Large intestine (tissue), 3 donors: ENCODE measurements at regions not wholly inside any gene's neighbourhood (a gene's known extent, or its start where the extent isn't known, plus 50 kb on each side); places are given as distances from the start of the nearest gene placed in this dataset.

Experiments used
- DNase-seq, 2 donors: peaks; one replicate each; pipeline versions ENCODE4 v3.0.0 to v3.0.0-alpha.2; 2013
- H3K27ac ChIP-seq: one replicate; pipeline ENCODE4 v1.5.1; 2013; ENCODE audit warnings: low read length
- H3K27me3 ChIP-seq: 2 replicates; pipeline ENCODE4 v1.6.1; 2013; ENCODE audit warnings: low read length; ENCODE audit not compliant: control insufficient read depth, insufficient read depth
- H3K36me3 ChIP-seq: 2 replicates; pipeline ENCODE4 v1.6.1; 2013; ENCODE audit warnings: low read length; ENCODE audit not compliant: control insufficient read depth, insufficient read depth
- H3K4me1 ChIP-seq: one replicate; pipeline ENCODE4 v1.6.1; 2013; ENCODE audit warnings: low read length; ENCODE audit not compliant: control insufficient read depth, insufficient read depth
- H3K4me3 ChIP-seq: one replicate; pipeline ENCODE4 v1.5.1; 2013; ENCODE audit warnings: low read length
- H3K9me3 ChIP-seq: one replicate; pipeline ENCODE4 v1.6.1; 2013; ENCODE audit warnings: mild to moderate bottlenecking, low read depth, low read length, moderate library complexity; ENCODE audit not compliant: control insufficient read depth
- WGBS: methylation state at CpG from one replicate; pipeline ENCODE4 v1.1.5; 2013; ENCODE audit warnings: low lambda C conversion rate; ENCODE audit not compliant: insufficient coverage; 5-methylcytosine and 5-hydroxymethylcytosine counted together

GRCh38 chr20:1810926-1811620, 84.1 kb upstream of the SIRPA start:
- DNase-seq = no peak
- Histone ChIP-seq H3K4me1 (peaks cover 7% of the 10 kb centered on the region), H3K4me3 (no peak overlapping the region), H3K9me3 (no peaks in the 10 kb centered on the region), H3K36me3 (no peaks in the 10 kb centered on the region), H3K27ac (no peak overlapping the region), H3K27me3 (no peaks in the 10 kb centered on the region)
- no CpG with 5 or more reads among the region's 7 CpGs for WGBS

GRCh38 chr20:1810572-1810925, 84.7 kb upstream of the SIRPA start:
- Histone ChIP-seq H3K27ac (no peak overlapping the region), H3K4me3 (no peak overlapping the region), H3K27me3 (no peaks in the 10 kb centered on the region), H3K36me3 (no peaks in the 10 kb centered on the region), H3K4me1 (peaks cover 2% of the 10 kb centered on the region), H3K9me3 (no peaks in the 10 kb centered on the region)
- WGBS = no CpG with 5 or more reads among the region's 5 CpGs
- no peak for DNase-seq

DNA sequence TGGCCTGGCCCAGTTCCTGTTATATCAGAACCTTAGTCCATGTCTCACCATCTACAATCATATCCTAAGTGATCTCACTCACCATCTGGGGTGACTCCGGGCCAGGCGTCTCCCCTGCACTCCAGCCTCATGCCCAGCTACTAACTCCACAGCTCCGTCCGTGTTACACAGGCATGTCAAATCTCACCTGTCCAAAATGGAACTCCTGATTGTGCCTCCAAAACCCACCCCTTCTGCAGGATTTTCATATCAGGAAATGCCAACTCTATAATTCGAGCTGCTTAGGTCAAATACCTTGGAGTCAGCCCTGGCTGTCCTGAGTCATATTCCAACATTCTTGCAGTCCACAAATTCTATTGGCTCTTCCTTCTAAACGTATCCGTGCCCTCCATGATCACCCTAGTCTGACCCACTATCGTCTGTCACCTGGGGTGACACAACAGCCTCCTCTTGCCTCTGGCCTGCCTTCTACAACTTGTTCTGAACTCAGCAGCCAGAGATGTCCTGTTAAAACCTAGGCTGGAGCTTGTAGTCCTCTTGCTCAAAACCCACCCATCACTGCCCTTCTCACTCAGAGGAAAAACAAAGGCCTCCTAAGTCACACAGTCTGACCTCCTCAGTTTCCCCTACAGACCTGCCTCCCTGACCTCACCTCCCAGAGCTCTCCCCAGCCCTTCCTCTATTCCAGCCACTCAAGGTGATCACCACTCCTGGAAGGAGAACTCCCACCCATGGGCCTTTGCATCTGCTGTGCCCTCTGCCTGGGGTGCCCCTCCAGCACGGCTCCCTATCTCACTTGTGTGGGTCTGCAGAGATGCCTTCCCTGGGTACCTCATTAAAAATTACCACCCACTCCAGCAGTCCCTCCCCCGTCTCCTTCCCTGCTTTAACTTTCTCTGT, 85.3 kb upstream of the SIRPA start:
- DNase-seq = no peak
- H3K4me1 ChIP-seq = no peaks in the 10 kb centered on the region

GRCh38 chr20:1809131-1809572, 86.1 kb upstream of the SIRPA start:
- H3K4me1 ChIP-seq = no peaks in the 10 kb centered on the region
- H3K4me3 ChIP-seq = no peak overlapping the region
- no peaks in the 10 kb centered on the region for H3K9me3 ChIP-seq
- no peaks in the 10 kb centered on the region for H3K36me3 ChIP-seq
- no peak overlapping the region for H3K27ac ChIP-seq
- no CpG with 5 or more reads among the region's 2 CpGs for WGBS
- DNase-seq = no peak
- H3K27me3 ChIP-seq = no peaks in the 10 kb centered on the region

More for the DNA sequence above, 85.3 kb upstream of the SIRPA start:
- H3K4me3 ChIP-seq = no peak overlapping the region
- no peaks in the 10 kb centered on the region for H3K9me3 ChIP-seq
- no peaks in the 10 kb centered on the region for H3K27me3 ChIP-seq
- H3K27ac ChIP-seq = no peak overlapping the region
- WGBS = 100% methylated on average over 1 of the region's 10 CpGs
- no peaks in the 10 kb centered on the region for H3K36me3 ChIP-seq

DNA sequence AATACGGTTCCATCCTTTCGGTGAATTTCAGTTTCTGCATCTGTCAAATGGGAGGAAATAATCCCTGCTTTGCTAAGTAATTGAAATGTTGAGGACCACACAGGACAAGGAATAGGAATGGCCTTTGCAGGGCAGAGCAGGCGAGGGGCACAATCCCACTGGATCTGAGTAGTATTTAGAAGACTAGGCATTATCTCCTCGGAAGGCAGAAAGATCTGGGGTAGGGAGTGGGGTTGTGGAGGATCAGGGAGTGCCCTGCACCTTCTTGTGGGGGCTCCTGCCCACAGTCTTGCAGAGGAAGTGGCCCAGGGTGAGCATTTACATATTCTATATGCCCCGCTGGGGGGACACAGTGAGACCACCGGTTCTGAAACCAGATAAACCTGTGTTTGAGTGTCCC, 87.1 kb upstream of the SIRPA start:
- no peak overlapping the region for H3K27ac ChIP-seq

GRCh38 chr20:1807394-1807793, 87.8 kb upstream of the SIRPA start:
- H3K27me3 ChIP-seq = peaks cover 5% of the 10 kb centered on the region
- 100% methylated on average over 1 of the region's 7 CpGs for WGBS

More for the DNA sequence above, 87.1 kb upstream of the SIRPA start:
- H3K27me3 ChIP-seq = peaks cover 3% of the 10 kb centered on the region
- DNase-seq = no peak
- no peaks in the 10 kb centered on the region for H3K9me3 ChIP-seq
- WGBS = no CpG with 5 or more reads among the region's 6 CpGs
- no peaks in the 10 kb centered on the region for H3K4me1 ChIP-seq
- H3K36me3 ChIP-seq = no peaks in the 10 kb centered on the region
- no peak overlapping the region for H3K4me3 ChIP-seq

GRCh38 chr20:1806456-1806855, 88.8 kb upstream of the SIRPA start:
- H3K27me3 ChIP-seq = peaks cover 5% of the 10 kb centered on the region
- DNase-seq = no peak
- no CpG with 5 or more reads among the region's 7 CpGs for WGBS
- no peak overlapping the region for H3K4me3 ChIP-seq
- no peaks in the 10 kb centered on the region for H3K36me3 ChIP-seq
- H3K4me1 ChIP-seq = peaks cover 10% of the 10 kb centered on the region
- H3K9me3 ChIP-seq = no peaks in the 10 kb centered on the region
- H3K27ac ChIP-seq = no peak overlapping the region

More at GRCh38 chr20:1807394-1807793, 87.8 kb upstream of the SIRPA start:
- H3K36me3 ChIP-seq = no peaks in the 10 kb centered on the region
- H3K4me3 ChIP-seq = no peak overlapping the region
- H3K4me1 ChIP-seq = peaks cover 6% of the 10 kb centered on the region
- no peak overlapping the region for H3K27ac ChIP-seq
- DNase-seq = no peak
- H3K9me3 ChIP-seq = no peaks in the 10 kb centered on the region

GRCh38 chr20:1805816-1806215, 89.4 kb upstream of the SIRPA start:
- DNase-seq = no peak
- H3K27me3 ChIP-seq = peaks cover 5% of the 10 kb centered on the region
- H3K36me3 ChIP-seq = no peaks in the 10 kb centered on the region
- WGBS = 79% methylated on average over 2 of the region's 4 CpGs
- H3K9me3 ChIP-seq = no peaks in the 10 kb centered on the region
- no peak overlapping the region for H3K27ac ChIP-seq
- no peak overlapping the region for H3K4me3 ChIP-seq
- peaks cover 10% of the 10 kb centered on the region for H3K4me1 ChIP-seq

GRCh38 chr20:1805161-1805581, 90.0 kb upstream of the SIRPA start:
- peaks cover 10% of the 10 kb centered on the region for H3K4me1 ChIP-seq
- H3K9me3 ChIP-seq = no peaks in the 10 kb centered on the region
- WGBS = no CpG with 5 or more reads among the region's 4 CpGs
- H3K27me3 ChIP-seq = peaks cover 5% of the 10 kb centered on the region
- DNase-seq = no peak
- no peak overlapping the region for H3K4me3 ChIP-seq
- no peaks in the 10 kb centered on the region for H3K36me3 ChIP-seq
- H3K27ac ChIP-seq = no peak overlapping the region

GRCh38 chr20:1804554-1804956, 90.7 kb upstream of the SIRPA start:
- H3K27ac ChIP-seq = no peak overlapping the region
- no peak overlapping the region for H3K4me3 ChIP-seq
- DNase-seq = no peak
- WGBS = no CpG with 5 or more reads among the region's 4 CpGs
- H3K4me1 ChIP-seq = peaks cover 10% of the 10 kb centered on the region
- H3K9me3 ChIP-seq = no peaks in the 10 kb centered on the region
- peaks cover 5% of the 10 kb centered on the region for H3K27me3 ChIP-seq
- no peaks in the 10 kb centered on the region for H3K36me3 ChIP-seq
